Uterus (tissue), 2 donors: ENCODE measurements at regions not wholly inside any gene's neighbourhood (a gene's known extent, or its start where the extent isn't known, plus 50 kb on each side); places are given as distances from the start of the nearest gene placed in this dataset.

Experiments used
- CTCF ChIP-seq, 4 experiments: fragments of 200-600 bp in 2 of 4; fragments of 450-650 bp in 2 of 4; sonication (generic) in 2 of 4; IDR thresholded peaks; one replicate each; pipeline ENCODE4 v1.5.1; 2016 to 2019; ENCODE audit warnings: antibody characterized with exemption in 4 of 4, mild to moderate bottlenecking in 2 of 4, moderate library complexity in 1 of 4
- POLR2A ChIP-seq, 2 donors: fragments of 450-650 bp; IDR thresholded peaks; one replicate each; pipeline ENCODE4 v1.6.1; 2016; ENCODE audit warnings: antibody characterized with exemption in 2 of 2, mild to moderate bottlenecking in 1 of 2, moderate library complexity in 1 of 2

GRCh38 chr9:29129763-29130162 is 1556.5 kb upstream of the C9orf72 start:
- TF ChIP-seq CTCF (IDR thresholded peaks at IDR 0.05) (no peak), POLR2A (IDR thresholded peaks at IDR 0.05) (no peak)
